ENCODE measurements at regions not wholly inside any gene's neighbourhood (a gene's known extent, or its start where the extent isn't known, plus 50 kb on each side); places are given as distances from the start of the nearest gene placed in this dataset.

- Histone ChIP-seq H3K27ac (ENCODE audit: insufficient read depth, low read depth, low read length) (no peak overlapping the region), H3K36me3 (ENCODE audit: control insufficient read depth in 2 of 2, extremely low read depth in 1 of 2, insufficient read depth in 2 of 2, low read length in 2 of 2) (no peaks in the 10 kb centered on the region), H3K4me3 (replicated peaks in 1 of 3; ENCODE audit: insufficient read depth in 1 of 3, low read depth in 1 of 3, low read length in 3 of 3) (no peak overlapping the region), H2AFZ (ENCODE audit: low read depth, low read length) (no peak overlapping the region), H3K79me2 (ENCODE audit: control insufficient read depth, insufficient read depth, low read length) (no peaks in the 10 kb centered on the region), H3K9me3 (replicated peaks; ENCODE audit: control insufficient read depth, insufficient read depth, low read length) (peaks cover 3% of the 10 kb centered on the region), H3K4me1 (ENCODE audit: control insufficient read depth, extremely low read depth, insufficient read depth, low read length) (no peaks in the 10 kb centered on the region), H3K9me1 (replicated peaks; ENCODE audit: control insufficient read depth, extremely low read depth, insufficient read depth, low read length) (no peaks in the 10 kb centered on the region), H3K4me2 (ENCODE audit: insufficient read depth, low read length) (no peak overlapping the region), H3K27me3 (ENCODE audit: control insufficient read depth in 2 of 2, insufficient read depth in 2 of 2, low read length in 2 of 2) (no peaks in the 10 kb centered on the region), H3K9ac (replicated peaks; ENCODE audit: extremely low read depth, insufficient read depth, low read length) (no peak overlapping the region), H4K20me1 (replicated peaks; ENCODE audit: control insufficient read depth, extremely low read depth, insufficient read depth, low read length) (no peaks in the 10 kb centered on the region)
- TF ChIP-seq CTCF (IDR thresholded peaks at IDR 0.05; ENCODE audit: extremely low read depth in 1 of 2, insufficient read depth in 1 of 2, low read depth in 1 of 2, low read length in 2 of 2): no peak
- no peak for TF ChIP-seq MAX (IDR thresholded peaks at IDR 0.05; ENCODE audit: insufficient read depth, insufficient read length)
- no peak for TF ChIP-seq GATA2 (IDR thresholded peaks at IDR 0.05; ENCODE audit: insufficient read depth, insufficient read length, low read depth, low read length)
- no peak for TF ChIP-seq JUN (IDR thresholded peaks at IDR 0.05; ENCODE audit: borderline replicate concordance, insufficient read depth, insufficient read length, low read depth)
- no peak for TF ChIP-seq POLR2A (IDR thresholded peaks at IDR 0.05; ENCODE audit: low read depth, low read length)
- no peak for TF ChIP-seq POLR2AphosphoS5 (IDR thresholded peaks at IDR 0.05; ENCODE audit: insufficient read depth, low read depth, low read length)
- TF ChIP-seq MYC (IDR thresholded peaks at IDR 0.05; ENCODE audit: low read depth, low read length): no peak
- no TSS peak for BruUV-seq (replicated peaks)
- ChIA-PET POLR2A (no interaction called here), CTCF (no interaction called here)
- dilution Hi-C loops (cut with MboI; ENCODE audit: extremely low pct_ligation_motif_present, low sequenced_read_pairs) (no loop called here), intact Hi-C loops (cut with micrococcal nuclease) (no loop called here)
- FAIRE-seq (no peak), DNase-seq (ENCODE audit: low read depth, low spot score) (no peak)
These were observed 190.4 kb downstream of the PAH start for GRCh38 chr12:102726686-102727085.

GRCh38 chr12:102722147-102722546 is 194.9 kb downstream of the PAH start:
- Histone ChIP-seq H4K20me1 (replicated peaks; ENCODE audit: control insufficient read depth, extremely low read depth, insufficient read depth, low read length) (no peaks in the 10 kb centered on the region), H3K4me1 (ENCODE audit: control insufficient read depth, extremely low read depth, insufficient read depth, low read length) (no peaks in the 10 kb centered on the region), H3K27me3 (ENCODE audit: control insufficient read depth in 2 of 2, insufficient read depth in 2 of 2, low read length in 2 of 2) (no peaks in the 10 kb centered on the region), H3K27ac (ENCODE audit: insufficient read depth, low read depth, low read length) (no peak overlapping the region), H3K9ac (replicated peaks; ENCODE audit: extremely low read depth, insufficient read depth, low read length) (no peak overlapping the region), H3K9me3 (replicated peaks; ENCODE audit: control insufficient read depth, insufficient read depth, low read length) (peaks cover 5% of the 10 kb centered on the region), H3K4me3 (replicated peaks in 1 of 3; ENCODE audit: insufficient read depth in 1 of 3, low read depth in 1 of 3, low read length in 3 of 3) (no peak overlapping the region), H3K79me2 (ENCODE audit: control insufficient read depth, insufficient read depth, low read length) (no peaks in the 10 kb centered on the region), H3K36me3 (ENCODE audit: control insufficient read depth in 2 of 2, extremely low read depth in 1 of 2, insufficient read depth in 2 of 2, low read length in 2 of 2) (no peaks in the 10 kb centered on the region), H3K9me1 (replicated peaks; ENCODE audit: control insufficient read depth, extremely low read depth, insufficient read depth, low read length) (no peaks in the 10 kb centered on the region), H2AFZ (ENCODE audit: low read depth, low read length) (no peak overlapping the region), H3K4me2 (ENCODE audit: insufficient read depth, low read length) (no peak overlapping the region)
- ChIA-PET CTCF (no interaction called here), POLR2A (no interaction called here)
- no TSS peak for BruUV-seq (replicated peaks)
- intact Hi-C loops (cut with micrococcal nuclease): no loop called here
- dilution Hi-C loops (cut with MboI; ENCODE audit: extremely low pct_ligation_motif_present, low sequenced_read_pairs): no loop called here
- no peak for FAIRE-seq
- TF ChIP-seq MAX (IDR thresholded peaks at IDR 0.05; ENCODE audit: insufficient read depth, insufficient read length): no peak
- TF ChIP-seq MYC (IDR thresholded peaks at IDR 0.05; ENCODE audit: low read depth, low read length): no peak
- TF ChIP-seq CTCF (IDR thresholded peaks at IDR 0.05; ENCODE audit: extremely low read depth in 1 of 2, insufficient read depth in 1 of 2, low read depth in 1 of 2, low read length in 2 of 2): no peak
- TF ChIP-seq JUN (IDR thresholded peaks at IDR 0.05; ENCODE audit: borderline replicate concordance, insufficient read depth, insufficient read length, low read depth): no peak
- TF ChIP-seq EZH2 (IDR thresholded peaks at IDR 0.05; ENCODE audit: borderline replicate concordance, low read depth, low read length, severe bottlenecking): no peak
- TF ChIP-seq FOS (IDR thresholded peaks at IDR 0.05; ENCODE audit: borderline replicate concordance, insufficient read depth, low read length): no peak
- no peak for TF ChIP-seq POLR2A (IDR thresholded peaks at IDR 0.05; ENCODE audit: low read depth, low read length)
- no peak for TF ChIP-seq GATA2 (IDR thresholded peaks at IDR 0.05; ENCODE audit: insufficient read depth, insufficient read length, low read depth, low read length)
- no peak for TF ChIP-seq POLR2AphosphoS5 (IDR thresholded peaks at IDR 0.05; ENCODE audit: insufficient read depth, low read depth, low read length)
- DNase-seq (ENCODE audit: low read depth, low spot score): no peak

Measured in endothelial cell of umbilical vein (primary cell).